HG03135 (cell line): ENCODE measurements at regions not wholly inside any gene's neighbourhood (a gene's known extent, or its start where the extent isn't known, plus 50 kb on each side); places are given as distances from the start of the nearest gene placed in this dataset.
A peak's percentile ranks its signal among the peaks of the same experiment; 100 is the strongest.
"Not testable (repeated sequence)": the region's sequence is repeated elsewhere in the genome, so short reads cannot be mapped to it uniquely, and the experiment has no call there.

Experiments used
- ATAC-seq: cut with Tn5 transposase; IDR thresholded peaks from one replicate; pipeline ENCODE4 v1.9.1; 2021; ENCODE audit warnings: mild to moderate bottlenecking, moderate library complexity; ENCODE audit not compliant: unreplicated experiment

GRCh38 chr12:68477906-68478305, 132.8 kb upstream of the RAP1B start:
- ATAC-seq: no peak

- no peak for ATAC-seq
Measured at GRCh38 chr12:68478516-68479260, 132.0 kb upstream of the RAP1B start.

GRCh38 chr12:68479261-68479895, 131.3 kb upstream of the RAP1B start:
- ATAC-seq: no peak

- no peak for ATAC-seq
Measured at GRCh38 chr12:68479896-68480291, 130.8 kb upstream of the RAP1B start.

GRCh38 chr12:68480526-68480925, 130.2 kb upstream of the RAP1B start:
- ATAC-seq: no peak

GRCh38 chr12:68481181-68481941, 129.3 kb upstream of the RAP1B start:
- ATAC-seq: no peak

- ATAC-seq: no peak
Measured at GRCh38 chr12:68482014-68482413, 128.7 kb upstream of the RAP1B start.

- peak; percentile 82 for ATAC-seq
Measured at GRCh38 chr12:68482660-68483059, 128.0 kb upstream of the RAP1B start.

- ATAC-seq: no peak
Measured at GRCh38 chr12:68483592-68484383, 126.9 kb upstream of the RAP1B start.

- ATAC-seq: not testable (repeated sequence)
Measured at GRCh38 chr12:68484578-68484977, 126.1 kb upstream of the RAP1B start.

GRCh38 chr12:68486449-68486848, 124.2 kb upstream of the RAP1B start:
- ATAC-seq: not testable (repeated sequence)

GRCh38 chr12:68487721-68488309, 122.9 kb upstream of the RAP1B start:
- no peak for ATAC-seq

- ATAC-seq: no peak
Measured at GRCh38 chr12:68489273-68489672, 121.4 kb upstream of the RAP1B start.

- no peak for ATAC-seq
Measured at GRCh38 chr12:68490476-68490875, 120.2 kb upstream of the RAP1B start.

- no peak for ATAC-seq
Measured at GRCh38 chr12:68491204-68491960, 119.3 kb upstream of the RAP1B start.

GRCh38 chr12:68495336-68496070, 115.2 kb upstream of the RAP1B start:
- ATAC-seq: no peak

GRCh38 chr12:68497107-68497506, 113.6 kb upstream of the RAP1B start:
- ATAC-seq: no peak

GRCh38 chr12:68497702-68498101, 113.0 kb upstream of the RAP1B start:
- no peak for ATAC-seq

GRCh38 chr12:68498736-68499135, 112.0 kb upstream of the RAP1B start:
- ATAC-seq: no peak
